Astrocyte of the cerebellum (primary cell): ENCODE measurements at regions not wholly inside any gene's neighbourhood (a gene's known extent, or its start where the extent isn't known, plus 50 kb on each side); places are given as distances from the start of the nearest gene placed in this dataset.

ENCODE experiments used
- DNase-seq: peaks from one replicate; pipeline ENCODE4 v3.0.0-alpha.2; 2011; ENCODE audit warnings: low read depth
- H3K4me3 ChIP-seq: 2 replicates; pipeline ENCODE4 v1.5.1; 2011; ENCODE audit warnings: mild to moderate bottlenecking, low read depth, low read length, moderate library complexity
- in situ Hi-C: cut with HindIII; loops from 2 replicates; pipeline ENCODE4 v1.10.0; 2017; ENCODE audit warnings: low sequenced_read_pairs
- TF ChIP-seq, protein P1 (sequence below): IDR thresholded peaks from 2 replicates; pipeline ENCODE4 v1.5.1; 2012; ENCODE audit warnings: low read length, low read depth, moderate library complexity, mild to moderate bottlenecking; ENCODE audit errors: missing control alignments

DNA sequence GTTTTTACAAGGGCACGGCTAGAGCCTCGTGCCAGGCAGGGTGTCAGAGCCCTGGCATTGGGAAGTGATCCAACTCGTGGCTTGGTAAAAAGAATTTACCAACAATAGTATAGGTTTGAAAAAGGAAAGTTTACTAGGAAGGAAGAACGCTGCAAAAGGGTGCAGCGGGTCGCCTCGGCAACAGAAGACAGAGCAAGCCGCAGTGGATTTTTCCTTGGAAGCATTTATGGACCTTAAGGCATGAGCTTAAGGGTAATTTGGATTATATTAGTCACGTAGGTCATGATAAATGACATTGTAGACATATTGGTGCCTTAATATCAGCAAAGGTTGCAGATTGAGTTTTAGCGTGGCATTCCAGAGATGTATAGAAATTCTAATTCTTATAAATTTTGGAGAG is 163.4 kb upstream of the PPP2R3A start:
- TF ChIP-seq, protein P1, sequence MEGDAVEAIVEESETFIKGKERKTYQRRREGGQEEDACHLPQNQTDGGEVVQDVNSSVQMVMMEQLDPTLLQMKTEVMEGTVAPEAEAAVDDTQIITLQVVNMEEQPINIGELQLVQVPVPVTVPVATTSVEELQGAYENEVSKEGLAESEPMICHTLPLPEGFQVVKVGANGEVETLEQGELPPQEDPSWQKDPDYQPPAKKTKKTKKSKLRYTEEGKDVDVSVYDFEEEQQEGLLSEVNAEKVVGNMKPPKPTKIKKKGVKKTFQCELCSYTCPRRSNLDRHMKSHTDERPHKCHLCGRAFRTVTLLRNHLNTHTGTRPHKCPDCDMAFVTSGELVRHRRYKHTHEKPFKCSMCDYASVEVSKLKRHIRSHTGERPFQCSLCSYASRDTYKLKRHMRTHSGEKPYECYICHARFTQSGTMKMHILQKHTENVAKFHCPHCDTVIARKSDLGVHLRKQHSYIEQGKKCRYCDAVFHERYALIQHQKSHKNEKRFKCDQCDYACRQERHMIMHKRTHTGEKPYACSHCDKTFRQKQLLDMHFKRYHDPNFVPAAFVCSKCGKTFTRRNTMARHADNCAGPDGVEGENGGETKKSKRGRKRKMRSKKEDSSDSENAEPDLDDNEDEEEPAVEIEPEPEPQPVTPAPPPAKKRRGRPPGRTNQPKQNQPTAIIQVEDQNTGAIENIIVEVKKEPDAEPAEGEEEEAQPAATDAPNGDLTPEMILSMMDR = no peak
- no peak for DNase-seq
- in situ Hi-C loops = no loop called here
- H3K4me3 ChIP-seq = no peak overlapping the region

DNA sequence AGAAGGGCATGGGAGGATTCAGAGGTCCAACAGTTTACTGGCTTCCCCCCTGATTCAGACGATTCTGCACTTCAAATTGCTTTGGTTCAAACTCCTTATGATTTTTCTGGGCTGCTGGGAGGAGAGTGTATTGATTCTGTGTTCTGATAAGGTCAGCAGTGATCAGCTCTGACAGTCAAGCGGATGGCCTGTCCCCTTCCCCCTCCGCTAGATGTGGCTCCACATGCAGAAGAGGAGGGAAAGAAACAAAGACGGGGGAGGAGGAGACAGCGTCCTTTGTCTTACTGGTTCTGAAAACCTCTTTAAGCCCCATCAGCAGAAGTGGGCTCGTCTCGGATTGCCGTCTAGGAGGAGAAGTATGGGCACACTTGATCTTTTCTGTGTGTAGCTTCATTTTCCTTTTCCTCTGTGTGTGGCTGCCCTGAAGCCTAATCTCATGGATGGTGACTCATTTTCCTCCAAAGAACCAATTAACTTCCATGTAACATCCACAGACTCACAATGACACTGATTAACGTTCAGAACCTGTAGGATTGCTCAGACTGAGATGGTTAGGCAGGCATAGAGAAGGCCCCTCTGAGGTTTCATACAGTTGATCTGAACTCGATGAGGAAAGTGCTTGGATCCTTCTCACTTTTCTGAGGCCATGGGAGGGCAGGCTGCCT is 162.4 kb upstream of the PPP2R3A start:
- H3K4me3 ChIP-seq = no peak overlapping the region
- DNase-seq = no peak
- TF ChIP-seq, protein P1 = no peak
- in situ Hi-C loops = no loop called here

DNA sequence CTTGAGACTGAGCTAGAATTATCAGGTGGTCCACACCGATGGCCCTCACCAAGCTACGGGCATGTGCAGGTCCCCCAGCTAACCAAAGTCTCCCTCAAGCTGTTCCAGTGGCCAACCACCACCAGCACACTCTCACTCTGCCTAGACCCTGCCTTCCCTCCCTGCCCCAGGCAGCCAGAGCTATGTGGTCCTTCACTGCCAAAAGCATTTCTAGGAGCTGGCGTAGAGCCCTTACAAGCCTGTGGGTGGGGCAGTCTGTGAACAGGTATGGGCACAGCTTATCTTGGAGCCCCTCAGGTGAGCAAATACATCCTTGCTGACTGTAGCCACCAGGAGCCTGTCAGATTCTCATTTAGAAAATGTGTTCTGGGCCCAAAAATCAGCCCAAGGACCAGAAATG is 159.8 kb upstream of the PPP2R3A start:
- TF ChIP-seq, protein P1 = no peak
- H3K4me3 ChIP-seq = no peak overlapping the region
- DNase-seq = no peak
- in situ Hi-C loops = no loop called here

DNA sequence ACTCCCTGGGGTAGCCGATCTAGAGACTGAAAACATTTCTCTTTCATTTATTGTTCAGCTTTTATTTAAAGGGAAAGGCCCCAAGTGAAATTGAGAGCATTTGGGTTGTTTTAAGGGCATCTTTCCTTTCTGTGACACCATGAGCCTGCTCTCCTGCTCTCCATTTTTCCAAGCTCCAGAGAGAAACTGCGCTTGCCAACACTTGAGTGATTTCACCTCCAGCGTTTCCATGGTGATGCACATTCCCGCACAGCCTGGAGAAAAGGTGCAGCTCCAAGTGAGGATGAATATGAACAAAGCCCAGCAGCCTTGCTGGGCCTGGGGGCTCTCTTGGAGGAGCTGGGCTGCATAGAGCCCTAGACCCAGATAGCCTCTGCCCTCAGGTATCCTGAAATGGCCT is 159.2 kb upstream of the PPP2R3A start:
- TF ChIP-seq, protein P1 = no peak
- no peak overlapping the region for H3K4me3 ChIP-seq
- no peak for DNase-seq
- in situ Hi-C loops = no loop called here

DNA sequence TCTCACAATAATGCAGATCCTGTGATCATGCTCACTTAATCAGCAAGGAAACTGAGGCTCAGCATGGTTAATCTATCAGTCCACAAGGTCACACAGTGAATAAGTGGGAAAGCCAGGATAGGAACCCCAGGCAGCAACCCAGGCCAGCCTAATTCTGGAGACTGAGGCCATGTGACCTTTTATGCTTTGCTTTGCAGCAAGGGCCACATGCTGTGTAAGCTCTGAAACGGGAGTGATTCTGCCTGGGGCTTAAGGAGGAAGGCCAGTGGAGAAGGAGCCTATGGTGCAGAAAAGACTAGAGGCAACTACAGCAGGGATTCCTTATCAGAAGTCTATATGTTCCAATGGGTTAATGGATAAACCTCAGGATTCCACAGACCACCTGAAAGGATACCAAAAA is 157.6 kb upstream of the PPP2R3A start:
- DNase-seq = no peak
- no peak overlapping the region for H3K4me3 ChIP-seq
- TF ChIP-seq, protein P1 = no peak
- in situ Hi-C loops = no loop called here

DNA sequence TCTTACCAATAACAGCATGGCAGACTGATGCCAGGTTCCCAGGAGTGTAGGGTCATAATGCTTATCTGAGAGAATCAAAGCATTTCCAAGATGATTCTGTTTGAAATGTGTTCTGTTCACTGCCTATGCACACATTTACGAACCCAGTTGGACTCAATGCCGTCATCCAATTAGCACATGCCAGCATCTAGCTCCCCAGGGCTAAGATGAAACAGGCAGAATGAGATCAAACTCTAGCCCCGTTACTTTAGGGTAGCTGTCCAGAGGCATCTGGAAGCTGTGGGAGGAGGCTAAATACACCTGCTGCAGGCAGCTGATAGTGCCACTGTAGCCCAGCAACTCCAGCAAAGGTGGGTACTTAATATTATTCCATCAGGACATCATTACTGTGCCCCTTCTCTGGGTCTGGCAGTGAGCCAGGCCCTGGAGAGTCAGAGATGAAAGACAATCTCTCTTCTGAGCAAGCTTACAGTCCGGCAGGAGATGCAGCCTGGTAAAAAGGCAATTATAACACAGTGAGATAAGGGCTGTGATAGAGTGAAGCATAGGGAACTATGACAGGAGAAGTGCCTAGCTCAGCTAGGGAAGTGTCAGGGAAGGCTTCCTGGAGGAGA is 156.4 kb upstream of the PPP2R3A start:
- in situ Hi-C loops = no loop called here
- DNase-seq = no peak
- no peak overlapping the region for H3K4me3 ChIP-seq
- TF ChIP-seq, protein P1 = no peak
